D721Med (cell line): ENCODE measurements at regions not wholly inside any gene's neighbourhood (a gene's known extent, or its start where the extent isn't known, plus 50 kb on each side); places are given as distances from the start of the nearest gene placed in this dataset.

Experiments
- DNase-seq: peaks from one replicate; pipeline ENCODE4 v3.0.0; 2011; ENCODE audit warnings: low spot score; ENCODE audit not compliant: insufficient read length
- FAIRE-seq: peaks from 2 replicates; lab custom pipeline; 2011; peaks lifted over from hg19 to GRCh38; lab: Jason Lieb, UNC
- TF ChIP-seq, protein P1 (sequence below): IDR thresholded peaks from 2 replicates; pipeline ENCODE4 v1.5.1; 2012; ENCODE audit warnings: mild to moderate bottlenecking, control low read depth; ENCODE audit not compliant: insufficient read depth; ENCODE audit errors: missing control alignments

DNA sequence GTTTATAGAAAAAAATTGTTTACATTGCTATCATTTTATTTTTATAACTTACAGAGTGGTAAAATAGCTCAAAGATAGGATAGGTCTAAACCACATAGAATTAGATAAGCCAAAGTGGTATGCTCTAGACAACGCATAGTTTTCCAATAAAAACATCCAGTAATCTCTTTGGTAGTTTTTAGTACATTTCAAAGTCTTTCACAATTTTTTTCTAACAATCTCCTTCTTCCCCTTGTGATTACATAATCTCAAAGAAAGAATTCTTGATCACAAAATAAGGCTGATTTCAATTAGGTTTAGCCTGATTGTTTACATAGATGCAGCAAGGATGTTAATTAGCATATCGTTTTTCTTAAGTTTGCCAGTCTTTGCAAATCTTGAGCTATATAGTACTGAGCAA, 460.0 kb downstream of the FUT8 start:
- no peak for FAIRE-seq

DNA sequence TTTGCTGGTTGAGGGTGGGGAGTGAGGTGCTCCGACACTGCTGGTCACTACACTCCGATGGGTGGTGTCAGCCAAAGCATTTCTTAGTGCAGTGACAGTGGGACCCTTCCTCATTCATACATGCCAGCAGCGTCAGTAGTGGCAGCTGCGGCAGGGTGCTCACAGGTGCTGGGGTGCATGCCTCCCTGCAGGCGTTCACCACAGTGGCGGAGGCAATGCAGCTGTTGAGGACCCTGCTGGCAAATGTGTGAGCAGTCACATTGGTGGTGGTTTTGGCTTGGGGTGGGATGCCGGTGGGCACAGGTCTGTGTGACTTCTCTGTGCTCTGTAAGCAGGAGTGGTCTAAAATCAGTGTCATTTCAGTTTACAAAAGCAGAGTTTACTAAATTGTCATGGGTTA, 464.6 kb downstream of the FUT8 start:
- no peak for DNase-seq
- FAIRE-seq: no peak
- TF ChIP-seq, protein P1, sequence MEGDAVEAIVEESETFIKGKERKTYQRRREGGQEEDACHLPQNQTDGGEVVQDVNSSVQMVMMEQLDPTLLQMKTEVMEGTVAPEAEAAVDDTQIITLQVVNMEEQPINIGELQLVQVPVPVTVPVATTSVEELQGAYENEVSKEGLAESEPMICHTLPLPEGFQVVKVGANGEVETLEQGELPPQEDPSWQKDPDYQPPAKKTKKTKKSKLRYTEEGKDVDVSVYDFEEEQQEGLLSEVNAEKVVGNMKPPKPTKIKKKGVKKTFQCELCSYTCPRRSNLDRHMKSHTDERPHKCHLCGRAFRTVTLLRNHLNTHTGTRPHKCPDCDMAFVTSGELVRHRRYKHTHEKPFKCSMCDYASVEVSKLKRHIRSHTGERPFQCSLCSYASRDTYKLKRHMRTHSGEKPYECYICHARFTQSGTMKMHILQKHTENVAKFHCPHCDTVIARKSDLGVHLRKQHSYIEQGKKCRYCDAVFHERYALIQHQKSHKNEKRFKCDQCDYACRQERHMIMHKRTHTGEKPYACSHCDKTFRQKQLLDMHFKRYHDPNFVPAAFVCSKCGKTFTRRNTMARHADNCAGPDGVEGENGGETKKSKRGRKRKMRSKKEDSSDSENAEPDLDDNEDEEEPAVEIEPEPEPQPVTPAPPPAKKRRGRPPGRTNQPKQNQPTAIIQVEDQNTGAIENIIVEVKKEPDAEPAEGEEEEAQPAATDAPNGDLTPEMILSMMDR: no peak

More for the DNA sequence above, 460.0 kb downstream of the FUT8 start:
- DNase-seq: no peak
- TF ChIP-seq, protein P1: no peak

DNA sequence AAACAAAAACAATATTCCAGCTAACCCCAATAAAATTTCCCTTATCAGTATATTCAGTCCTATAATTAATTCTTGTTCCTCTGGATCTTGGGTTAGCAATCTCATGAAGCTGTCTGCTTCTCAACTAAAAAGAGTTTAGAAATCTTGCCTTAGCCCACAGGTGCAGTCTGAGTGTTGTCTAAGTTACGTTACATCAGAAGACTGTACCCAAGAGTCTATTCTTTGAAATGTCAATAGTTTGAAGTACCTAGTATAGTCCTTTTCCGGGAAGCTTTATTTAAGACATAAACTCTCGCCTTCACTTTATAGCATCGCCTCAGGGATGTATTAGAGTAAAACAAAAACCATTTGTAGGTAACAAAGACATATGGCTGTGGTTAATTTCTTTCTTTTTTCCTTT, 465.1 kb downstream of the FUT8 start:
- FAIRE-seq: no peak
- TF ChIP-seq, protein P1: no peak
- DNase-seq: no peak

DNA sequence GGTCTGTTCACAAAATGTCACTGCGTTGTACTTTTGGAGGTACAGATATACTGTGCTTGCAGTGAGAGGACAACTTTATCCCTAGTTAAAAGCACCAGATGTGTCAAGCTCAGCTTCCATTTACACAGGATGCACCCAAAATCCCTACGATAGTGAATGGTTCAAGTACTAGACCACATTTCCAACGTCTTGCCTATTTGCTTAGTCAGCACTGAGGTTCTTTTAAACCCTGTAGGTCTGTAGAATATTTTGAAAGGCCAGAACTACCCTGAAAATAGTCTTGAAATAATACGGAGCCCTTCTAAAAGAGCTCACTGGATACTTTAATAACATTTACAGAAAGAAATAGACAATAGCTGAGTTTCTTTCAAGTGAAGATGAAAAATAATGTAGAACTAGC, 466.1 kb downstream of the FUT8 start:
- no peak for DNase-seq
- no peak for FAIRE-seq
- TF ChIP-seq, protein P1: no peak

DNA sequence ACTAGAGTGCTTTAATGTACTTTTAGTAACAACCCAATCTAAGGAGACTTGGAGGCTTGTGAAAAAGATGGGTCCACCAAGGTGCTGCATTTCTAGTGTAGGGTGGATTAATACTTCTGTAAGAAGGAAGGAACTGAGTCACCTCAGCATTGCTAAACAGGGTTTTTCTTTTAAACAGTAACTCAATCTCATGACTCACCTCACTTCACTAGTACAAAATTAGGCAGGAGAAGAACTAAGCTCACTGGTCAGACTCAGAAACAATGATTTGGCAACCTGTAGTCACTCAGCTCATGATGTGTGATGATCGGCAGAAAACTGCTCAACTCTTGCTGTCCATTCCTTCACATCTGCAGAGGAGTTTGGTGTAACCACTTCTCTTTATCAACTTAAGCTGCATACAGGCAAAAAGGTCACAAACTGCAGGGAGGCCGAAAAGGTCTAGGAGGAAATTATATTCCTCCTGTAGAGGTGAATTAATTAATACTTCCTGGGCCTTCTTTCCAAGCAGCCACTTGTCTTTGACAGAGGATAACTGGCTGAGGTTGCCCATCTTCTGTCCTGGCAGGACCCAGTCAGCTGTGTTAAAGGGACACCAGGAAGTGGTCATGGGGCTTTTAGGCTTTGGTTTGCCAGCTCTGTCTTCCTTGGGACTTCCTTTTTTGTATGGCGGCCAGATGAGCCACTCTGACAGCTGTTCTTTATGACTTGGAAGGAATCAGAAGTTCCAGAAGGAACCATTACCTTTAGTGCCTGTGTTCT, 466.9 kb downstream of the FUT8 start:
- DNase-seq (no peak), FAIRE-seq (no peak)
- TF ChIP-seq, protein P1: no peak

DNA sequence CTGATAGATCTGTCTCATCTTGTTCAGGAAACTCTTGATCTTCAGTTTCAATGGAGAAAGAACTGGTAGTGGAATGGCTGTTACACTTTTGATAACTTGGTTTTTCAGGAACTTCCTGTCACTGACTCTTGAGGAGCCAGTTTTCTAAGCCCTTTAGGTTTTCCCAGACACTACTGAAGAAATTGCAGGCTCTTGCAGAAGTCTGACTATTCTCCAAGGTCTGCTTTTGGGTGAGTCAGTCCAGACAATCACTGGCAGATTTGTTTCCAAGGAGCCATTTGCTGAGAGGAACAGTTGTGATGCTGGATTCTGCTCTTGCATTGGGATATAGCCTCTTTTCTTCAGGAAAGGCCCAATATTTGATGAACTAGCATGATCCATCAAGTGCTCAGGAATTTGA, 468.0 kb downstream of the FUT8 start:
- TF ChIP-seq, protein P1: no peak
- DNase-seq: no peak
- no peak for FAIRE-seq

DNA sequence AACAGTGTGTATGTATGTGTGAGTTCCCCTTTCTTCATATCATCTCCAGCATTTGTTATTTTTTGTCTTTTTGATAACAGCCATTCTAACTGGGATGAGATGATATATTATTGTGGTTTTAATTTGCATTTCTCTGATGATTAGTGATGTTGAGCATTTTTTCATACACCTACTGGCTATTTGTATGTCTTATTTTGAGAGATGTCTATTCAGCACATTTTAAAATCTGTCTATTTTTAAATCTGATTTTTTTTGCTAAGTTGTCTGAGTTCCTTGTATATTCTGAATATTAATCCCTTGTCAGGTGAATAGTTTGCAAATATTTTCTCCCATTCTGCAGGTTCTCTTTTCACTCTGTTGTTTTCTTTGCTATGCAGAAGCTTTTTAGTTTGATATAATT, 469.1 kb downstream of the FUT8 start:
- FAIRE-seq: no peak
- TF ChIP-seq, protein P1: no peak
- no peak for DNase-seq
